HG02981 (cell line): ENCODE measurements at regions not wholly inside any gene's neighbourhood (a gene's known extent, or its start where the extent isn't known, plus 50 kb on each side); places are given as distances from the start of the nearest gene placed in this dataset.

Experiments used
- ATAC-seq: cut with Tn5 transposase; IDR thresholded peaks from one replicate; pipeline ENCODE4 v1.9.1; 2021; ENCODE audit warnings: mild to moderate bottlenecking, moderate library complexity; ENCODE audit not compliant: unreplicated experiment

GRCh38 chr11:112507281-112507680 is 246.6 kb upstream of the PLET1 start:
- ATAC-seq = no peak

- no peak for ATAC-seq
These were observed 248.1 kb upstream of the PLET1 start for GRCh38 chr11:112508750-112509149.

GRCh38 chr11:112509300-112509699 is 248.6 kb upstream of the PLET1 start:
- no peak for ATAC-seq

- no peak for ATAC-seq
These were observed 250.6 kb upstream of the PLET1 start for GRCh38 chr11:112511271-112511670.

- ATAC-seq = no peak
These were observed 251.3 kb upstream of the PLET1 start for GRCh38 chr11:112511911-112512310.

- ATAC-seq = no peak
These were observed 252.8 kb upstream of the PLET1 start for GRCh38 chr11:112513417-112513816.

DNA sequence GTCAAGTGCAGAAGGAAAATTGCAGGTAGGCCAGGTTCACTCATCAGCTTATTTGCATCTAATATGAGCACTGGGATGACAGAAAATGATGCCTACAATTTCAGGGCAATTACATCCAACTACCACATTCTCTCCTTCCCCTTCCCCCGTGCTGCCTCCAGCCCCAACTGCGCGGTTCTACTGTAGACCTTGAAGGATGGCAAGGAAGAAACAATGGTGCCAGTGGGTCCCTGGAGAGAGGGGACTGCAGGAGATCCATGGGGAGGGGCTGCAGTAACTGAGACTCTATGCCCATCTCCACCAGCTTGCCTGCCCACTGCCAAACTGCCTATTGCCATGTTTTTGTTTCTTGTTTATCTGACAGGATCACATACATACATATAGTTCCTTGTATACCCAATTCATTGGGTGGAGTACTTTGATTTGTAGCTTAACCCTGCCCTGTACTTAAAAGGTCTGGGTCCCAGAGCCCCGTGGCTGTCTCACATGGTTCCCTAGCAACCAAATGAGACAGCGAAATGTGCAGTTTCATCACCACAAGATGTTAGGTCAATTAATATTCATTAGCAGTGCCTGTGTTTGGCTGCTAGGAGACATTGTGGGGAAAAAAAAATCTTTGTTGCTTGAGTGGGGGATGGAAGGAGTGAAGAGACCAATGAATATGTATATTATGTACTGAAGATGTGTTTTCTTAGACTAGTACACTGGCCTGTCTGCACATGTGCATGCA is 253.5 kb upstream of the PLET1 start:
- no peak for ATAC-seq

- no peak for ATAC-seq
These were observed 255.6 kb upstream of the PLET1 start for GRCh38 chr11:112516261-112516660.

GRCh38 chr11:112516755-112517154 is 256.1 kb upstream of the PLET1 start:
- no peak for ATAC-seq

GRCh38 chr11:112518371-112518770 is 257.7 kb upstream of the PLET1 start:
- no peak for ATAC-seq

DNA sequence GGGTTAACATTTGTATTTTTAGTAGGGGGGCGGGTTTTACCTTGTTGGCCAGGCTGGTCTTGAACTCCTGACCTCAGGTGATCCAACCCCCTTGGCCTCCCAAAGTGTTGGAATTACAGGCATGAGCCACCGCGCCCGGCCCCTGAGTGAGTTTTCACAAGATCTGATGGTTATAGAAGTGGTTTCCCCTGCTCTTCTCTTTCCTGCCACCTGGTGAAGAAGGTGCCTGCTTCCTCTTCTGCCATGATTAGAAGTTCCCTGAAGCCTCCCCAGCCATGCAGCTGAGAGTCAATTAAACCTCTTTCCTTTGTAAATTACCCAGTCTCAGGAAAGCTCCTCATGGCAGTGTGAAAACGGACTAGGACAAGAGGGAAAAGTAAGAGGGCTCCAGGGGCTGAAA is 259.1 kb upstream of the PLET1 start:
- no peak for ATAC-seq

DNA sequence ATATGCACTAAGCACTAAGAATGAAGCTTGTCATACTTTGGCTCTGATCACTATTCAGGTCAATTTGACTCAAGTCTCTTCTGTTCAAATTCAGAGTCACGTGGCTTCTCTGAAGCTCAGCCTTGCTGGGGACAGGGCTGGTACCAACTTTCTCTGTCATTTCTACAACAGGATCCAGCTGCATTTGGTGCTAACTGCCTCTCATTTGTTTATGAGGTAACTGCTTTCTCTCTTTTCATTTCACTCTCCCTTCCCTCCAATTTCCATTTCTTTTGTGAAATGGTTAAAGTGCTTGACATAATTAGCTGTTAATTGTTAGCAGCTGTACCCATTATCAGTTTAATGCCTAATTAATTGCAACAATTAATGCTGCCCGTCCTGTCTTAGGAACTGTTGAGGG is 259.7 kb upstream of the PLET1 start:
- no peak for ATAC-seq

DNA sequence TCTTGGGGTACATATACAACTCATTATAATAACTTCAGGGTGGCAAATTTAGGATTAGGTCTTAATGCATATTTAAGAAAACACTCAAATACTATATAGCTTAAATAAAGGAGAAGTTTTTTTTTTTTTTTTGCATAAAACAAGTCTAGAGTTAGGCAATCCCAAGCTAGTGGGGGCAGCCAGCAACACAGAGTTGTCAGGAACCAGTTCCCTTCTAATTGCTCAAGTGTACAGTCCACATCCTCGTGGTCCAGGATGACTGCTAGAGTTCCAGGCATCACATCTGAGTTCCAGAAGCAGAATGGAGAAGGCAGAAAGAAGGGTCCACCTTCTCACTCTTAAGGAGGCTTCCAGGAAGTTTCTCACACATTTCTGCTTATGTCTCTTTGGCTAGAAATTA is 261.9 kb upstream of the PLET1 start:
- no peak for ATAC-seq

DNA sequence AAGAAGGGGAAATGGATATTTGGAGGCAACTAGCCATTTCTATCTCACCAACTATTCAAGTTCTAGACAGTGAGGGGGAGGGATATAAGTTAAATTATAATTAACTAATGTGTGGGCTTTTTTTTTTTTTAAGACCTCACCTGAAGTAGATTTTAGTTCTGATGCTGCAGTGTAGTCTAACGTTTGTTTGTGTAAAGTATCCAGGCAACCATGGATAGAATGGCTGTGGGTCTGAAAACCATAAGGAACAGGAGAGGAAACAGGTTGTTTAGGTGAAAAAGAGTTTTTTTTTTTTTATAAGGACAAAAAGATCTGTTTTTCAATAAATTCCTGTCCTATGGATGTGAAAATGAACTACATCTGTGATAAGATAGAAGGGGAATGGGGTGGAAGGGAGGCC is 262.4 kb upstream of the PLET1 start:
- ATAC-seq = no peak

DNA sequence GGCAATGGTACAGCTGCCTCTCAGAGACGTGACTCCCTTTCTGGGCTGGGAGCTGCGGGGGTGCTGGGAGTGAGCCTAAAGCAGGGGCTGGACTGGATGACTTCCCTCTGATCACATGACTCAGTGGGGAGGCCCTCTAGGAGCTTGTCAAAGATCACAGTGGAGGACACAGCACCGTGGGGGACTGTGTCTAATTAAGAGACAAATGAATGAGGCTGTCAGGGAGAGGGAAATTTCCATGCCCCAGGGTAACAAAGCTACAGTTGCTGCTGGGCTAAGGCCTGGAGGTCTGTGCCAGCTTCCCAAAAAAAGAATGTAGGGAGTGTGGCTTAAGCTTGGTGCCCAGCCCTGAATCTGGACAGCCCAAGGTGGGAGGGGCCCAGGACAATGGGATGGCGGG is 262.8 kb upstream of the PLET1 start:
- no peak for ATAC-seq

DNA sequence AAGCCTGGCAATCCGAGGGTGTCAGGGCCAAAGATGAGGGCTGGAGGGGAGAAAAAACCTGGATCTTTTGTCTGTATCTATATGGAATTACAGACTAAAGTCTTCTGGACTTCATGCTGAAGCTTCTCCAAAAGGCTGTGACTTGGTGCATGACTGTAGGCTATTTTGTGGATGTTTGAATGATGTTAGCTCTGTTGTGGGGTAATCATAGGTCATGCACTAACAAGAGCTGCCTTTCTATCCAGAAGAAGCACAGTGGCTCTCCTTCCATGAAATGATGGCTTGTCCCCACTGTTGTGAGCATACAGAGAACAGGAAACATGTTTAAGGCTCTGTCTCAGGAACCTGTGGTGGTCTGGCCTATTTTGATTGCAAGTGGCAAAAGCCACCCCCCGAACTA is 263.3 kb upstream of the PLET1 start:
- no peak for ATAC-seq

DNA sequence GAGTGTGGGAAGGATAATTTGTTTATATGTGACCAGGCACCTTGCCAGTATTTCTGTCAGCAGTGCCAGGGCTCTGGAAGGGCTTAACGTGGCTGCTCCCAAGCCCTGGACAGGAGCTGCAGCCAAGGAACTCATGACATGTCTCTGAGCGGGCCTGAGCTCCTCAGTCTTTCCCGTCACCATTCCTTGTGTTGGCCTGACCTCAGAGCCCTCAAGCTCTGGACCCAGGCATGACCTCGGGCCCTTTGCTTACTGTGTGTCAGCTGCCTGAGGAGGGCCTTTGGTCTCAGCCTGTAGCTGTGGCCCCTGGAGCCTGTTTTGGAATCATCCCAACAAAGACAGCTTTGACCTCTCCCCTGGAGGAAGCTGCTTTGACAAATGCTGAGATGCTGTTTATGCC is 264.1 kb upstream of the PLET1 start:
- ATAC-seq = no peak

DNA sequence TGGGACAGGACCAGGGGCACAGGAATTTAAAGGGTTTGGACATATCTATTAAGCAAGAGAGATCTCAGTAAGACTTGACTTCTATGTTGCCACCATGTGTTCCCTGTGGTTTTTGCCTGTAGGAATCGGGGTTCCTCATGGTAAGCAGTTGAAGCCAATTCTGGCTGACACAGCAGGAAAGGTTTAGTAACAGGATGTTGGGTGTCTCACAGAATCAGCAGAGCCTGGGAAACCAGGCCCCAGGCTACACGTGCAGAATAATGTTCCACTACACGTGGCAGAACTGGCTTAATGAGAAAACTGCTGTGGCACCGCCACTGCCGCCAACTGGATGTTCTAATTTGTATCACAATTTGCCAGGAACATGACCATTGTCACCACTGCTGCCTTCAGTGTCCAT is 264.6 kb upstream of the PLET1 start:
- ATAC-seq = no peak

DNA sequence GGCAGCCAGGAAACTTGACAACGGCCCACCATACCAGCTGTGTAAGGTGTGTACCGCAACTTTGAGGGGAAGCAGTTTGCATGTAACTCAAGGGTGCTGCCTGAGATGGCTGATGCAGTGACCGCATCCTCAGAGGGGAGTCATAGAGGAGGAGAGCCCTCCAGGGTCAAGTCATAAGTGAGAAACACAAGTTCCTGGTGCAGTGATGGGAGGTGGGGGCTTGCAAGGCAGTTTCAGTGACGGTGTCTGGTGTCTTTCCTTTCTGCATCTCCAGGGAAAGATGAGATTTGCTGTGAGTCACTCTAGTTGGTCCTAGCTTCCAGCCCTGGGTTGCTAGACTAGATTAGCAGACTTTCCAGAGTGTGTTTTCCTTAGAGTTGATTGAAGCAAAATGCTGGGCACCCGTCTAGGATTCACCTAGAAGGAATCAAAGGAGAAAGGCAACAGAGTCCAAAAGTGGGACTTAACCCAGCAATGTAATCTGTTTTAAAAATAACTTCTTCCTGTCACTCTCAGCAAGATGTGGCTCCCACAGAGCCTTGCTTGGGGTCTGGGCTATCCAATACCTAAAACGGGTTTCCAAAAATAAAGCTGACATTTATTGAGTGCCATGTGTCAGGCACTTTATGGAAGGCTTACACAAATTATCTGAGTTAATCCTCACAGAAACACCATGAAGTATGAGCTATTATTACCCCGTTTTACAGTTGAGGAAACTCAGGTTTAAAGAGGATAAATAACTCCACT is 265.4 kb upstream of the PLET1 start:
- no peak for ATAC-seq

DNA sequence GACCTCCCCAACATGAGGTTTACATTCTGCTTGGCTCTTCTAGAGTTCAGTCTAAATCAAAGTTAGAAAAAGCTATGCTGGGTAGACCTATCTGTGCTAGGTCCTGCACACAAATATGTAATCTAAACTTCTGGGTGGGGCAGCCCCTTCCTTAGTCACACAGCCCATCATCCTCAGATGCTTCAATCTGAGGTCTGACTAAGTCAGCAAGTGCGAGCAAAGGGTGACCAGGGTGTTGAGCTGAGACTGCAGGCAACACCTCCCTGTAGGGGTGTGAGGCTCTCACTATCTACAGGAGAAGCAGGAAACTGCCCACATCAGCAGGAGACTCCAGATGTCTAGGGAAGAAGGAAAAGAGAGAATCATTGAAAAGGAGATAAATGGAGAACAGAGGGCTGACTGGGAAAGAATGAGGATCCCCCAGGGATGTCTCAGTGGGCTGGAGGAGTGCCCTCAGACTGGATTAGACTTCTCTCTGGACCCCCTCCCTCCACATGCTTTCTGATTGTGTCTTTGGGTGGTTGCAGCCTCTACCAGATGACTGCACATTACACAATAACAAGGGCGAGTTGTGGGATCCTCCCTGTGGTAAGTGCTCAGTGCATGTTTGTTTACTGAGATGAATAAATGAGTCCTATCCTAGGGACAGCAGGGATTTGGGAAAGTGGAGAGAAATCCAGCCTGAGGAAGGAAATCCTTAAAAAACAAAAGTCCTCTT is 266.2 kb upstream of the PLET1 start:
- no peak for ATAC-seq

DNA sequence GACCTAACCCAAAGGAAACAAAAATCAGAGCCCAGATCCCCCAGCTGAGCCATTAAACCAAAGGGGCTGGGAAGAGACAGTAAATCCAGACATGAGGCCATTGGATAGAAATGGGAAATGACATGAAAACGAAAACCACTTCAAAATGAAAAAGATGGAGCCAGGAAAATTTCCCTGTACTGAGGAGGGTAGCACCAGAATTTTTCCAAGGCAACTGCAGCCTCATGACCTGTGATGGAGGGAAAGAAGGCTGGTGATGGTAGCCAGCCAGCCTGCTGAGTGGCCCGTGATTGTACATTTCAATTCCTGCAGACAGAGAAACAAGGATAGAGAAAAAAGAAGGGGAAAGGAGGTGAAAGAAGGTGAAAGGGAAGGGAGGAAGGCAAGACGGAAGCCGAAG is 268.4 kb upstream of the PLET1 start:
- ATAC-seq = no peak

DNA sequence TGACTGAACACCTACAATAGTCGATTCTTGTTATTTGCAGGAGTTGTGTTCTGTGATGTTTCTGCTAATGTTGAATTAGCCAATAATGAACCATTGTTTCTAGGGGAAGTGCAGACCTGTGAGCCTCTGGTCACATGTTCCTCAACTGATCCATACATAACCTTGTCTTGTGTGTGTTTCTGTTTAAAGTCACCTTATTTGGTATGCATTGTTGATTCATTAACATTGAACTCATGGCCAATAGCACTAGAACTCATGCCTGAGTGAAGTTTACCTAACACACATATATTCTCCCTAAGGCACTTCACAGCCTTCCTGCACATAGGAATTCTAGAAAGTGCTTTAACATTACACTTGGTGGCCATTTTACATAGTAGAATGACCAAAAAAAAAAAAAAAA is 271.8 kb upstream of the PLET1 start:
- ATAC-seq = no peak
